ENCODE measurements at regions not wholly inside any gene's neighbourhood (a gene's known extent, or its start where the extent isn't known, plus 50 kb on each side); places are given as distances from the start of the nearest gene placed in this dataset.

DNA sequence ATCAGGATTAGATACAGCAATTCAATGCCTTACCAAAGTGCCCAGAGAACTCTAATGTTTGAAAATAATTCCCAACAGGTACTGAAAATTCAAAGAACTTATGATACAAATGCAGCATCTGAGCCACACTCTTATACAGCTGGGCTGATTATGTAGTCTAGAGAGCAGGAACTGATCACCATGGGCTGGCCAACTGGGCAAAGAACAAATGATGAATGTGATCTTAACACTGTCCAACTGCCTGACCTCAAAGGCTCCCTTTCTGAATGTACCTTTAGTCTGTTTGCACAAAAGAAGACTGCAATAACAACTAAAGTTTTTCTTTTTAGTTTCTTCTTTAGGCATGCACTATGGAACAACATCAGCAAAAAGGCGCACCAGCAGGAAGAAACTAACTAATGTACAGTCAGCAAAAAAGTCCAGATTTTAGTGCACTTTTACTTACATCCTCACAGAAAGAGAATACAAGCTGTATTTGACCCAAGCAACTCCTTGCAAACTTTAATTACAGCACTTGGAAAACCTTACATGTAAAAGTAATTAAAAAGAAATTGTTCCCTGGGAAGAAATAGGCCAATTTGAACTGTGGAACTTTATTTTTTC is 1095.1 kb downstream of the IGSF11 start:
- DNase-seq (ENCODE audit: low read depth): no peak
- TF ChIP-seq MYC (IDR thresholded peaks at IDR 0.05; ENCODE audit: low read depth, low read length): no peak
- TF ChIP-seq, protein P1, sequence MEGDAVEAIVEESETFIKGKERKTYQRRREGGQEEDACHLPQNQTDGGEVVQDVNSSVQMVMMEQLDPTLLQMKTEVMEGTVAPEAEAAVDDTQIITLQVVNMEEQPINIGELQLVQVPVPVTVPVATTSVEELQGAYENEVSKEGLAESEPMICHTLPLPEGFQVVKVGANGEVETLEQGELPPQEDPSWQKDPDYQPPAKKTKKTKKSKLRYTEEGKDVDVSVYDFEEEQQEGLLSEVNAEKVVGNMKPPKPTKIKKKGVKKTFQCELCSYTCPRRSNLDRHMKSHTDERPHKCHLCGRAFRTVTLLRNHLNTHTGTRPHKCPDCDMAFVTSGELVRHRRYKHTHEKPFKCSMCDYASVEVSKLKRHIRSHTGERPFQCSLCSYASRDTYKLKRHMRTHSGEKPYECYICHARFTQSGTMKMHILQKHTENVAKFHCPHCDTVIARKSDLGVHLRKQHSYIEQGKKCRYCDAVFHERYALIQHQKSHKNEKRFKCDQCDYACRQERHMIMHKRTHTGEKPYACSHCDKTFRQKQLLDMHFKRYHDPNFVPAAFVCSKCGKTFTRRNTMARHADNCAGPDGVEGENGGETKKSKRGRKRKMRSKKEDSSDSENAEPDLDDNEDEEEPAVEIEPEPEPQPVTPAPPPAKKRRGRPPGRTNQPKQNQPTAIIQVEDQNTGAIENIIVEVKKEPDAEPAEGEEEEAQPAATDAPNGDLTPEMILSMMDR (IDR thresholded peaks at IDR 0.05; ENCODE audit: low read depth, low read length): no peak
- TF ChIP-seq, protein P2, sequence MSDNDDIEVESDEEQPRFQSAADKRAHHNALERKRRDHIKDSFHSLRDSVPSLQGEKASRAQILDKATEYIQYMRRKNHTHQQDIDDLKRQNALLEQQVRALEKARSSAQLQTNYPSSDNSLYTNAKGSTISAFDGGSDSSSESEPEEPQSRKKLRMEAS (IDR thresholded peaks at IDR 0.05; ENCODE audit: low read depth, low read length): no peak
- no peak for TF ChIP-seq POLR2A (IDR thresholded peaks at IDR 0.05; ENCODE audit: extremely low read depth, insufficient read length)
- H3K4me3 ChIP-seq (ENCODE audit: low read depth, low read length): no peak overlapping the region

DNA sequence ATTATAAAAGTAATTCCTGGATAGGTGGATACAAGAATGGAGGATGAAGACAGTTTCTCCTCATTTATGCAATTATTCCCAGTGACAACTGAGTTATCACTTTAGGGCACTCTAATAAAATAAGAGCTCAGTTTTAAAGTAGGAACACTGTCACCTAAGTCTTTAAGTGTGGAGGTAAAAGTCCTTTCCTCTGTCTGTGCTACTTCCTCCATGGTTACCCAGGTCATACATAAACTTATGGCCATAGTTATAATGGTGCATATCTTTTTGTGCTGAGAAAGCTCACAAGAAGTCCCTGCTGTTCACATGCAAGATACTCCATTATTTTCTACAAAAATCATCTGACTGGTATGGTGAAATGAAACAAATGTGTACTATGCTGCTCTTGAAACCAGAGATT is 1093.6 kb downstream of the IGSF11 start:
- DNase-seq (ENCODE audit: low read depth): no peak
- H3K4me3 ChIP-seq (ENCODE audit: low read depth, low read length): no peak overlapping the region
- TF ChIP-seq, protein P1 (IDR thresholded peaks at IDR 0.05; ENCODE audit: low read depth, low read length): no peak
- no peak for TF ChIP-seq MYC (IDR thresholded peaks at IDR 0.05; ENCODE audit: low read depth, low read length)
- no peak for TF ChIP-seq POLR2A (IDR thresholded peaks at IDR 0.05; ENCODE audit: extremely low read depth, insufficient read length)
- TF ChIP-seq, protein P2 (IDR thresholded peaks at IDR 0.05; ENCODE audit: low read depth, low read length): no peak

DNA sequence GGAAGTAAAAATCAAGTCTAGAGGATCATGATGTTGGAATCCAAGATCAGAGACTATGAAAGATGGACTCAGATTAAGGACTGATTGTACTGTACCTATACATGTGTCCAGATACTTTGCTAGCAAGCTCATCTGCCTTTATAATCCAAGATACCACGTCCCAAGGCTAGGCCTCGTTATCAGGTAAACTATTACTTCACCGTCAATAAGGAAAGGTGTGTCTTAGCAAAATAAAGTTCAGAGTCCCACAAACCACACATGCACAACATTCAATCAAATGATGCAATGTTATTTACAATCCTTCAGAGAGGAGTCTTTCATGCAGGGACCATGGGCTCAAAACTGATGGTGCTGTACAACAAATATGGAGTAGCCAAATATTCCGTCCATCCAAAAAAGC is 1092.9 kb downstream of the IGSF11 start:
- TF ChIP-seq, protein P2 (IDR thresholded peaks at IDR 0.05; ENCODE audit: low read depth, low read length): no peak
- no peak for TF ChIP-seq MYC (IDR thresholded peaks at IDR 0.05; ENCODE audit: low read depth, low read length)
- DNase-seq (ENCODE audit: low read depth): no peak
- no peak overlapping the region for H3K4me3 ChIP-seq (ENCODE audit: low read depth, low read length)

DNA sequence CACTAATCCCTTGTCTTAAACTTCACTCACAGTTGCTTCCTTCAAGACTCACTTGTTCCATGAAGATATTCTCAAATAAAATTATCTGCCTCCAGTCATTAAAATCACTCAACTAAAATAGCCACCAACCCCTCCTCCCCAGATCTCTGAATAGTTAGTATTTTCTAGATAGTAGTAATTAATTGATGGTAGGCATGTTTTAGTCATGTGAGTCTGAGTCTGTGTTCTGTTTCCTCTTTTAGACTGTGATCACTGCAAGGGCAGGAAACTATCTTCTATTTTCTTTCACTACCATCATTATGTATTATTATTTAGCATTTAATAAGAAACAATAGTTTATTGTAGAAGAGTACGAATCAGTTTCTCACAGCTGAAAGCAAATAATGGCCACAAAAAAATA is 1080.5 kb downstream of the IGSF11 start:
- TF ChIP-seq POLR2A (IDR thresholded peaks at IDR 0.05; ENCODE audit: extremely low read depth, insufficient read length): no peak
- no peak for TF ChIP-seq MYC (IDR thresholded peaks at IDR 0.05; ENCODE audit: low read depth, low read length)
- TF ChIP-seq, protein P1 (IDR thresholded peaks at IDR 0.05; ENCODE audit: low read depth, low read length): no peak
- TF ChIP-seq, protein P2 (IDR thresholded peaks at IDR 0.05; ENCODE audit: low read depth, low read length): no peak
- no peak for DNase-seq (ENCODE audit: low read depth)
- no peak overlapping the region for H3K4me3 ChIP-seq (ENCODE audit: low read depth, low read length)

DNA sequence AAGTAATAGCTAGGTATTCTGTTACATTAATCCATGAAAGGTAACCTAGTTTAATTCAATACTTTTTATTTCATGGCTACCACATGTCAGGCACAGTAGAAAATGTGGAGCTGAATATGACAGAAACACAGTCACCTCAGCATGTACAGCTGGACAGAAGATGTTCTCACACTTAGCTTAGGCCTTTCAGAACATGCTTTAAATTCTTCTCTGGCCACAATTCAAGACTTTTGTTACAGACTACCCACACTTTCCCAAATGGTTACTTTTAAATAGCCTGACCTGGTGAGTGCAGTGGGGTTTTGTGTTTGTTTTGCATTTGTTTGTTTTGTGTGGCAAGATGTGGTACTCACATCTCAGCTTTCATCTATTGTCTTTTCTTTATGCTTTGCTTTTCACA is 1079.5 kb downstream of the IGSF11 start:
- no peak overlapping the region for H3K4me3 ChIP-seq (ENCODE audit: low read depth, low read length)
- TF ChIP-seq, protein P2 (IDR thresholded peaks at IDR 0.05; ENCODE audit: low read depth, low read length): no peak
- TF ChIP-seq MYC (IDR thresholded peaks at IDR 0.05; ENCODE audit: low read depth, low read length): no peak
- TF ChIP-seq, protein P1 (IDR thresholded peaks at IDR 0.05; ENCODE audit: low read depth, low read length): no peak
- no peak for TF ChIP-seq POLR2A (IDR thresholded peaks at IDR 0.05; ENCODE audit: extremely low read depth, insufficient read length)
- DNase-seq (ENCODE audit: low read depth): no peak

DNA sequence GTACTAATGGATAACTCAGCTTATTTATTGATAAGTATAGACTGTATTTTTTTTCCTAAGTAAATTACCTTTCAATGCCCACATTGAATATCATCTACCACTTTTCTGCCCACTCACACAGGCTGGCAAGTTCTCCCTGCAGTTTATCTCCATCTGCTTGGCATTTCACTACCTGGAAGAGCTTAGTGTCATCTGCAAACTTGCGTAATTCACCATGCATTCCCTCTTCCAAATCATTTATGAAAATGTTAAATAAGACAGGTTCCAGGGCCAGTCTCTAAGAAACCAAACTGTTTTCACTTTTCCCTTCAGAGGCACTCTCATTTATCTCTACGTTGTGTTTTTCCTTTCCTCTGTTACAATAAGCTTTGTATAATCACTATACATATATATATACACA is 1076.6 kb downstream of the IGSF11 start:
- H3K4me3 ChIP-seq (ENCODE audit: low read depth, low read length): no peak overlapping the region
- TF ChIP-seq, protein P2 (IDR thresholded peaks at IDR 0.05; ENCODE audit: low read depth, low read length): no peak
- TF ChIP-seq, protein P1 (IDR thresholded peaks at IDR 0.05; ENCODE audit: low read depth, low read length): no peak
- TF ChIP-seq MYC (IDR thresholded peaks at IDR 0.05; ENCODE audit: low read depth, low read length) (no peak), POLR2A (IDR thresholded peaks at IDR 0.05; ENCODE audit: extremely low read depth, insufficient read length) (no peak)
- no peak for DNase-seq (ENCODE audit: low read depth)
